ENCODE measurements at regions not wholly inside any gene's neighbourhood (a gene's known extent, or its start where the extent isn't known, plus 50 kb on each side); places are given as distances from the start of the nearest gene placed in this dataset.

DNA sequence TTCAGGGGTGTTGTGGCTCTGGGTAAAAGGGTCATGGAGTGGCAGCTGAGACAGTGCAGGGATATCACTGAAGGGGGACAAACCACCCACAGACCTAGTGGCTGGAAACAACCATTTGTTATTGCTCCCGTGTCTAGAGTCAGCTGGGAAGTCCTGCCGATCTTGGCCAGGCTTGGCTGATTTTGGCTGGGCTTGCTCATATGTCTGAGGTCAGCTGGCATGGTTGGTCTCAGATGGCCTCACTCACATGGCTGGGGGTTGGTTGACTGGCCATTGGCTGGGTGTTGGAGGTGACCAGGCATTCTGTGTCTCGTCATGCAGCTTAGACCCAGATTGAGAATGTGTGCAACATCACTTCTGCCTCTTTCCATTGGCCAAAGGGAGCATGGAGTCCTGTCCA, 203.8 kb upstream of the POU3F1 start:
- TF ChIP-seq, protein P1, sequence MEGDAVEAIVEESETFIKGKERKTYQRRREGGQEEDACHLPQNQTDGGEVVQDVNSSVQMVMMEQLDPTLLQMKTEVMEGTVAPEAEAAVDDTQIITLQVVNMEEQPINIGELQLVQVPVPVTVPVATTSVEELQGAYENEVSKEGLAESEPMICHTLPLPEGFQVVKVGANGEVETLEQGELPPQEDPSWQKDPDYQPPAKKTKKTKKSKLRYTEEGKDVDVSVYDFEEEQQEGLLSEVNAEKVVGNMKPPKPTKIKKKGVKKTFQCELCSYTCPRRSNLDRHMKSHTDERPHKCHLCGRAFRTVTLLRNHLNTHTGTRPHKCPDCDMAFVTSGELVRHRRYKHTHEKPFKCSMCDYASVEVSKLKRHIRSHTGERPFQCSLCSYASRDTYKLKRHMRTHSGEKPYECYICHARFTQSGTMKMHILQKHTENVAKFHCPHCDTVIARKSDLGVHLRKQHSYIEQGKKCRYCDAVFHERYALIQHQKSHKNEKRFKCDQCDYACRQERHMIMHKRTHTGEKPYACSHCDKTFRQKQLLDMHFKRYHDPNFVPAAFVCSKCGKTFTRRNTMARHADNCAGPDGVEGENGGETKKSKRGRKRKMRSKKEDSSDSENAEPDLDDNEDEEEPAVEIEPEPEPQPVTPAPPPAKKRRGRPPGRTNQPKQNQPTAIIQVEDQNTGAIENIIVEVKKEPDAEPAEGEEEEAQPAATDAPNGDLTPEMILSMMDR (IDR thresholded peaks at IDR 0.05; ENCODE audit: insufficient read depth, low read length), result no peak
- TF ChIP-seq POLR2AphosphoS5 (IDR thresholded peaks at IDR 0.05; ENCODE audit: low read depth) (no peak), SPI1 (IDR thresholded peaks at IDR 0.05; ENCODE audit: borderline replicate concordance, low read depth) (no peak)

All from HL-60 (cell line).